ENCODE measurements at regions not wholly inside any gene's neighbourhood (a gene's known extent, or its start where the extent isn't known, plus 50 kb on each side); places are given as distances from the start of the nearest gene placed in this dataset.

- no peaks in the 10 kb centered on the region for H3K27me3 ChIP-seq (replicated peaks; ENCODE audit: insufficient read depth, low read length)
- no peaks in the 10 kb centered on the region for H3K36me3 ChIP-seq (replicated peaks; ENCODE audit: insufficient read depth, low read length)
- DNase-seq, result no peak
- H3K9me2 ChIP-seq (replicated peaks; ENCODE audit: insufficient read depth, low read length), result no peaks in the 10 kb centered on the region
- H3K4me3 ChIP-seq (ENCODE audit: low read length), result no peak overlapping the region
- H3K79me2 ChIP-seq (ENCODE audit: low read length), result no peaks in the 10 kb centered on the region
- H3F3A ChIP-seq (ENCODE audit: insufficient read depth, low read length), result no peaks in the 10 kb centered on the region
- no peak overlapping the region for H2AFZ ChIP-seq (ENCODE audit: low read length)
- H4K20me1 ChIP-seq (ENCODE audit: insufficient read depth, low read length), result no peaks in the 10 kb centered on the region
- TF ChIP-seq CTCF (IDR thresholded peaks at IDR 0.05; ENCODE audit: low read length), result no peak
- no peak for TF ChIP-seq EZH2phosphoT487 (IDR thresholded peaks at IDR 0.05; ENCODE audit: low read length)
- TF ChIP-seq EZH2 (optimal IDR thresholded peaks at IDR 0.05; ENCODE audit: low read depth, low read length), result no peak
- no peaks in the 10 kb centered on the region for H3K4me1 ChIP-seq (ENCODE audit: low read length)
- H3K9me3 ChIP-seq (replicated peaks; ENCODE audit: insufficient read depth, low read length), result no peaks in the 10 kb centered on the region
- H3K4me2 ChIP-seq (ENCODE audit: low read depth, low read length), result no peak overlapping the region
- H3K27ac ChIP-seq (ENCODE audit: low read length), result no peak overlapping the region
- H3K9ac ChIP-seq (ENCODE audit: low read length), result no peak overlapping the region
Observed at GRCh38 chr11:121842192-121842585, 273.8 kb downstream of the BLID start.

GRCh38 chr11:121841487-121842191, 274.4 kb downstream of the BLID start:
- Histone ChIP-seq H3K9me2 (replicated peaks; ENCODE audit: insufficient read depth, low read length) (no peaks in the 10 kb centered on the region), H3K79me2 (ENCODE audit: low read length) (no peaks in the 10 kb centered on the region), H3K4me2 (ENCODE audit: low read depth, low read length) (no peak overlapping the region), H3K9ac (ENCODE audit: low read length) (no peak overlapping the region), H2AFZ (ENCODE audit: low read length) (no peak overlapping the region), H3F3A (ENCODE audit: insufficient read depth, low read length) (no peaks in the 10 kb centered on the region), H3K27me3 (replicated peaks; ENCODE audit: insufficient read depth, low read length) (no peaks in the 10 kb centered on the region), H4K20me1 (ENCODE audit: insufficient read depth, low read length) (no peaks in the 10 kb centered on the region), H3K36me3 (replicated peaks; ENCODE audit: insufficient read depth, low read length) (no peaks in the 10 kb centered on the region), H3K4me1 (ENCODE audit: low read length) (no peaks in the 10 kb centered on the region), H3K9me3 (replicated peaks; ENCODE audit: insufficient read depth, low read length) (no peaks in the 10 kb centered on the region), H3K27ac (ENCODE audit: low read length) (no peak overlapping the region), H3K4me3 (ENCODE audit: low read length) (no peak overlapping the region)
- no peak for DNase-seq
- TF ChIP-seq EZH2phosphoT487 (IDR thresholded peaks at IDR 0.05; ENCODE audit: low read length) (no peak), EZH2 (optimal IDR thresholded peaks at IDR 0.05; ENCODE audit: low read depth, low read length) (no peak), CTCF (IDR thresholded peaks at IDR 0.05; ENCODE audit: low read length) (no peak)

GRCh38 chr11:121839781-121840180, 276.2 kb downstream of the BLID start:
- H3K4me1 ChIP-seq (ENCODE audit: low read length), result no peaks in the 10 kb centered on the region
- no peaks in the 10 kb centered on the region for H3K36me3 ChIP-seq (replicated peaks; ENCODE audit: insufficient read depth, low read length)
- H3F3A ChIP-seq (ENCODE audit: insufficient read depth, low read length), result no peaks in the 10 kb centered on the region
- no peak for DNase-seq
- no peak overlapping the region for H3K4me2 ChIP-seq (ENCODE audit: low read depth, low read length)
- TF ChIP-seq EZH2 (optimal IDR thresholded peaks at IDR 0.05; ENCODE audit: low read depth, low read length) (no peak), EZH2phosphoT487 (IDR thresholded peaks at IDR 0.05; ENCODE audit: low read length) (no peak), CTCF (IDR thresholded peaks at IDR 0.05; ENCODE audit: low read length) (no peak)
- no peaks in the 10 kb centered on the region for H3K79me2 ChIP-seq (ENCODE audit: low read length)
- no peak overlapping the region for H3K9ac ChIP-seq (ENCODE audit: low read length)
- no peak overlapping the region for H3K27ac ChIP-seq (ENCODE audit: low read length)
- H3K9me2 ChIP-seq (replicated peaks; ENCODE audit: insufficient read depth, low read length), result no peaks in the 10 kb centered on the region
- H3K27me3 ChIP-seq (replicated peaks; ENCODE audit: insufficient read depth, low read length), result no peaks in the 10 kb centered on the region
- H4K20me1 ChIP-seq (ENCODE audit: insufficient read depth, low read length), result no peaks in the 10 kb centered on the region
- no peak overlapping the region for H3K4me3 ChIP-seq (ENCODE audit: low read length)
- H3K9me3 ChIP-seq (replicated peaks; ENCODE audit: insufficient read depth, low read length), result no peaks in the 10 kb centered on the region
- H2AFZ ChIP-seq (ENCODE audit: low read length), result no peak overlapping the region
